GM19463 (cell line): ENCODE measurements at regions not wholly inside any gene's neighbourhood (a gene's known extent, or its start where the extent isn't known, plus 50 kb on each side); places are given as distances from the start of the nearest gene placed in this dataset.
A peak's percentile ranks its signal among the peaks of the same experiment; 100 is the strongest.
"Not testable (repeated sequence)": the region's sequence is repeated elsewhere in the genome, so short reads cannot be mapped to it uniquely, and the experiment has no call there.

Source experiments
- ATAC-seq: cut with Tn5 transposase; IDR thresholded peaks from one replicate; pipeline ENCODE4 v1.9.1; 2021; ENCODE audit warnings: mild to moderate bottlenecking, moderate library complexity; ENCODE audit not compliant: unreplicated experiment

DNA sequence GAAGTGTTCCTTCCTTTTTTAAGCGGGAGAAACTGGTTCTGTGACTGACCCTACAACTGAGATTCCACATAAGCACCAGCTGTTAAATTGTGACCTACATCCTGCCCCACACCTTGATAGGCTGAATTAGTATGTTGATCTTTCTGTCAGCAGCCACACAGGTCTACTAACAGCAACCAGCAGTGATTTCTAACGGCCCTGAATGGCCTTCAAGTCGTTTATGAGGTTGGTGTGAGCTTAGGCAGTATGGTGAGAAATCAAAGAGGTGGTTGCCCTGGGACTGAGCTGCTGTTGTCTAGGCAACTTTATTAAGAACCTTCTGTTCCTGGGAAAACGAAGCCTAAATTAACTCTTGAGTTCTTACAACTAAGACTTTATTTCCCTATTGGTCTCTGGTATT lies 197.2 kb upstream of the FSHR start:
- no peak for ATAC-seq

DNA sequence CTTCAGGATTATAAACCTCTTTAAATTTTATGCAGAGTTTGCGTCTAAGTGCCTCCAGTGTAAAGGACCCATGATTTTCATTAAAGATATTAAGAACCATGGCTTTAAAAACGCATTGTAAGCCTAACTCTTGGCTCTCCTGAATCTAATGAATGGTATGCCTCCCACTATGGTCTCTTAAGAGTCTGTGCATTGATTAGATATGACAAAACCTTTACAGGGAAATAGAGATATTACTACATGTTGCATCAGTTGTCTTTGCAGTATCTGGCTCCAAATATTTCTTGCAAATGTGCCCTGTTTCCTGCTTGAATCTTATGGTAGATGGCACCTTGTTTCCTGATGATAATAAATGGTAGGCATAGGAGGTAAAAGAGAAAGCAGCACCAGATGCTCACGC lies 189.3 kb upstream of the FSHR start:
- ATAC-seq = no peak

DNA sequence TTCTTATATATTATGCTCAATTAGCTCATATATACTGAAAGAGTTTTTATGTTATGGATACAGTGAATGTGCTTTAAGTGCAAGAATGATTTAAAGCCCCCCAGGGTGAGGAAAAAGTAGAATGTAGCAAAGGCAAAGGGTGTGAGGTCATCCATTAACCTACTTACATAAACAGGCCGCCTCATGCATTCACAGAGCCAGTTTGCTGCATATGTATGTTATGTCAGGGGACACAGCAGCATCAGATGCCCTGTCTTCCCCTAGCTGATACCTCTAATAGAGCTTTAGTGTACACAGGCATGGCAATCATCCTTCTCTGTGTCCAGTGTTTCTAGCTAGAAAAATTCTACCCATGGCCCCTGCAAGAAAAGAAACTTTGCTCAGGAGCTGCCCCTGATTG lies 187.8 kb upstream of the FSHR start:
- ATAC-seq = no peak

DNA sequence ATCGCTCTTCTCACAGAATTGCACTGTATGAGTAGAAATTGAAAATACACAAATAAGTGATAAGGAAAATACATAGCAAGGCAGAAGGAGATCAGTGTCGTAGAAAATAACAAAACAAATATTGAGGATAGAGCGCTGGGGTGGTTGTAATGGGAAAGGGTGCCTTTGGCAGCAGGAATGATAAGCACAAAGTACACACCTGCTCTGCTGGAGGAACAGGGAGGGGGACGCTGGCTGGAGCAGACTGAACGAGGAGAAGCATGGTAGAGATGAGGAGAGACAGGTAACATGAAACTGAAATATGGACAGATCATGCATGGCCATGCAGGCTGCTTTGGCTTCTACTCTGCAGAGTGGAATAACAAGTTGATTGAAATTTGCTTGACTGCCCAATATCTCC lies 181.2 kb upstream of the FSHR start:
- ATAC-seq = no peak

DNA sequence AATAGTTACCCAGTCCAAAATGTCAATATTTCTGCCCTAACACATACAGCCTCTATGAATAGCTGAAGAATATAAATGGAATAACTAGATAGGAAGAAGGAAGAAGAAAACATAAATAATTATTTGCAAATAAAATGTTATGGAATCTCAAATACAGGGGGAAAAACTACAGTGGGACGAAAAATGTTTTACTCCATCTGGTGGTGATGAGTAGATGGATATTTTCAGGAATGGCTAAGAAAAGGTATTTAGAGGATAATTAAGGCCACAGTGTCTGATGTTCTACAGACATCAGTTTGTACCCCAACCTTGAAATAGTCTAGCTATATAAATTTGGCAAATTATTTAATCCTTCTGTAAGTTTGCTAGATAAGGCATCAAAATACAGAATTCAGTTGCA lies 178.1 kb upstream of the FSHR start:
- no peak for ATAC-seq

DNA sequence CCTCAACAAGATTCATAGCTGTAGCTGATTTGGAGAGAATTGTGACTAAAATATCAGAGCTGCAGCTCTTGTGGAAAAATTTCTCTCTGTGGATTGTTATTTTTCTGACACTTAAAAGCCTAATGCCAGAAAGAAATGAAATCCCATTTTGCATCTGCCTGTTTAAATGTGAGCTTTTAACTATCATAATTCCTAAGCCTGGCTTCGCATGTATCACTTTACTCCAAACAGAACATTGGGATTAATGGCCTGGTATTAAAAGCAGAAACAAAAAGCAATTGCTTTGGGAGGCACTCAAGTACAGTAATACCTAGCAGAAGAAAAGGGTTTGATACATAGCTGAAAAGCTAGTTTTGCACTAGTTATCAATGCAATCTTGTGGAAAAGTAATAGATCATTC lies 164.2 kb upstream of the FSHR start:
- no peak for ATAC-seq

DNA sequence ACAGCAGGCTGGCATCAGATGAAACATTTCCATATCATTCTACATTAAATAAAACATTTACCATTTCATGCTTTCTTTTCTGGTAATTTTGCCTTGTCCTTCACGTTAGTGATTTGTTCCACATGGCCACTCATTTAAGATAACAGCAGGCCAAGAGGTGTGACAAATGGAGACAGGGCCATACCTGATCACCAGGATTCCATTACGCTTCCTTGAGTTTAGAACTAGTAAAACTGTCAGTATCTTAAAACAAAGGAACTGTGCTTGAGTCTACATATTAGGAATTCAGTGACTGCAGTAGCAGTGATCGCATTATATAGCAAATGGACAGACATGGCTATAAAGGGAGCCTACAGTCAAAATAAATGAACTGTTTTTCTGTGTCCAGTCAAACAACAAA lies 155.1 kb upstream of the FSHR start:
- no peak for ATAC-seq

DNA sequence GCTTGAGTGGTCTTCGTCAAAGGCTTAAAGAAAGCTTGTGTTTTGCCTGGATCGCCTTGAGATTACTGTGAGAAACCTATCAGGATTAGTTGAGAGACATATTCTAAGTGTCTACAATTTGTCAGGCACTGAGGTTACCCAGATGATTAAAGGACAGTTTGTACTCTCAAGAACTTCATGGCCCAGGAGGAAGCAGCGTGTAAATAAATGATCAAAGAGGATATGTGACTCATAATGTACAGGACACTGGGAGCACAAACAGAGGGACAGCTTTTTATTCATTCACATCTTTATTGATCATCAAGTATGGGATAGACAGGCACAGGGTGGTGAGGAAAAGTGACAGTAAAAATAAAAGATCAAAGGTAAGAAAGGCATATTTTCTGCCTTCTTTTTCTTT lies 152.6 kb upstream of the FSHR start:
- no peak for ATAC-seq

DNA sequence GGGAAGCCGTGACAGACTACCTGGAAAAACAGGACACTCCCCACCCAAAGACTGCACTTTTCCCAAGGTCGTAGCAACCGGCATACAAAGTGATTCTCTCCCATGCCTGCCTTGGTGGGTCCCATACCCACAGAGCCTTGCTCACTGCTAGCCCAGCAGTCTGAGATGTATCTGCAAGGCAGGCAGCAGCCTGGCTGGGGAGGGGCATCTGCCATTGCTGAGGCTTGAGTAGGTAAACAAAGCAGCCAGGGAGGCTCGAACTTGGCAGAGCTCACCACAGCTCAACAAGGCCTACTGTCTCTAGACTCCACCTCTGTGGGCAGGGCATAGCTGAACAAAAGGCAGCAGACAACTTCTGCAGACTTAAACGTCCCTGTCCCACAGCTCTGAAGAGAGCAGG lies 144.4 kb upstream of the FSHR start:
- ATAC-seq = not testable (repeated sequence)

DNA sequence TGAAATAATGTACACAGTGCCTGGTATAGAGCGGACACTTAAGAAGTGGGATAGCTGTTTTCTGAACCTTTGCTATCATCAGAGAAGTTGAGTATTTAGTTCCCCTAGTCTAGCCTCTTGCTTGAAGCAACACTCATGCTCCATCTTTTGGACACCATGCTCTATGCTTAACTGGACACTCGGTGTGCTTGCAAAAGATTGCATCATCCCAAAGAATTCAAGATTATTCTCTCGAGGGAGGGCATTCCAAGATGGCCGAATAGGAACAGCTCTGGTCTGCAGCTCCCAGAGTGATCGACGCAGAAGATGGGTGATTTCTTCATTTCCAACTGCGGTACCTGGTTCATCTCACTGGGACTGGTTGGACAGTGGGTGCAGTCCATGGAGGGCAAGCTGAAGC lies 143.9 kb upstream of the FSHR start:
- no peak for ATAC-seq

DNA sequence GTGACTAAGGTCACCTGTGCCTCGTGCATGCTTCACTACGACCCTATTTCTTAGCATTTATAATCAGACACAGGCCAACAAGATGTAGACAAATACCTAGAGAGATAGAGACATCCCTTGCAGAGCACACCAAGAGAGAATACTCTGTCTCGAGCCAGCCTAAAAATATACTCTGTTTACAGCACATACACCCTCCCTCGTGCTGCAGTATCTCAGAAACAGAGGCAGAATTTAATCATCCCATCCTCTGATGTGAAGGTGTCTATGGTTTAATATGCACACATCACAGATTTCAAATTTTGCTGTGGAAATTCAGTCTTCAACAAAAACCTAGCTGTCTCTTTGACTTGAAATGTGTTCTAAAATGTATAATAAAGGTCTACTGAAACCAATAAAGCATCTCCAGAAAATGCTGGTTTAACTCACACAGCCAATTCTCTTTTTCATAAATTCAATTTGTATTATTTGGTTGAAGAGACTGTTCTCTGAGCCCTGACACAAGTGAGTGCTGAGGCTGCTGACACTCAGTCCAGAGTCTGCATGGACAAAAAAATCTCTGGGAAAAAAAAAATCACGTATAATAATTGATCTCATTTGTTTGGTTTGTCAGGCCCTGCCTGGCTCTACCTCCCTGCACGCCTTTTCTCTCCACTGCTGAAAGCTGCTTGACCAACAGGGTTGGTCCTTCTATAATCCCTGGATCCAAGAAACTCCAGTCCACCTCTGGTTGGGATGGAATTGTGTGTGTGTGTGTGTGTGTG lies 142.0 kb upstream of the FSHR start:
- no peak for ATAC-seq

DNA sequence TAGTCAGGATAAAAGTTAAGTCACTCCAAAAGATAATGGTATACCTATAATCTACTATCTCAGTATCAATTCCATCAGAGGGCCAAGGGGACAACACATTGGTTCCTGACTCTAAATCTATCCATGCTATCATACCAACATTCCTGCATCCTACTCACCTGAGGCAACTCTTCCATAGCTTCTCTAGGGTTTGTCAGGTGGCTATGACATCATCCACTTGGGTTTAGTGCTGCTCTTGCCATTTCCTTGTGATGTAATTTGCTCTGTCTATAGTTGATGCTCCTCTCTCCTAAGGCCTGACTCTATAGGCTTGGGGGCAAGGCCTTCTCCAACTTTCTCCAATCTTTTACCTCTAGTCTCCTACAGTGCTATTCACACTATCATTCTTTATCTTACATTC lies 139.9 kb upstream of the FSHR start:
- no peak for ATAC-seq

DNA sequence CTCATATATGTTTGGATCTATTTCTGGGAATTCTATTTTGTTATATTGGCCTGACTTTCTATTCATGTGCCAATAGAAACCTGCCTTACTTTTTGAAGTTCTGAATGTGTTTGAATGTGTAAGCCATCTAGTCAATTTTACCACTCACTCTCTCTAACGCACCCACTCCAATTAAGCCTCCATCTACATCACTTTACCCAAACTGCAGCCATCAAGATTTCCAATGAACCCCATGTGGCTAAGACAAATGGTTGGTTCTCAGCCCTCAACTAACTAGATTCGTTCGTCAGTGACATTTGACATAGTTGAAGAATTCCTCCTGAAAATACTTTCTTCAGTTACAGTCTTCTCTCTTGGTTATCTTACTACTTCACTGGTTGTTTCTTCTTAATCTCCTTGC lies 137.3 kb upstream of the FSHR start:
- ATAC-seq = no peak

DNA sequence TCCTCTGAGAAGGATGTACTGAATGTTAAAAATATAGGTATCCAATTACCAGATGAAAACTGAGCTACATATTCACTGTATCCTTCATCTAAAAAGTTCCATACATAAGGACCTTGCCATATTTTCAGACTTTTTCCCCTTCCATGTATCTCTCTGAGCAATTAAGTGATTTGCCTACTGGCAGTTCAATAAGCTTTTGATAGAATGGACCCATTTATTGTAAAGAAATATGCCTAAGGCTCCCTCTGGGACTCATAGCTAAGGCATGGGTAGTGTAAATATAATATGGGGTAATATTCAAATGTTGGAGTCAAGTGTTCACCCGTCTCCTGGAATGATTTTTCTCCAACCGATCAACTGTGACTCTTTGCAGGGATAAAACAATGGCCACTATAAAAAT lies 135.4 kb upstream of the FSHR start:
- no peak for ATAC-seq

DNA sequence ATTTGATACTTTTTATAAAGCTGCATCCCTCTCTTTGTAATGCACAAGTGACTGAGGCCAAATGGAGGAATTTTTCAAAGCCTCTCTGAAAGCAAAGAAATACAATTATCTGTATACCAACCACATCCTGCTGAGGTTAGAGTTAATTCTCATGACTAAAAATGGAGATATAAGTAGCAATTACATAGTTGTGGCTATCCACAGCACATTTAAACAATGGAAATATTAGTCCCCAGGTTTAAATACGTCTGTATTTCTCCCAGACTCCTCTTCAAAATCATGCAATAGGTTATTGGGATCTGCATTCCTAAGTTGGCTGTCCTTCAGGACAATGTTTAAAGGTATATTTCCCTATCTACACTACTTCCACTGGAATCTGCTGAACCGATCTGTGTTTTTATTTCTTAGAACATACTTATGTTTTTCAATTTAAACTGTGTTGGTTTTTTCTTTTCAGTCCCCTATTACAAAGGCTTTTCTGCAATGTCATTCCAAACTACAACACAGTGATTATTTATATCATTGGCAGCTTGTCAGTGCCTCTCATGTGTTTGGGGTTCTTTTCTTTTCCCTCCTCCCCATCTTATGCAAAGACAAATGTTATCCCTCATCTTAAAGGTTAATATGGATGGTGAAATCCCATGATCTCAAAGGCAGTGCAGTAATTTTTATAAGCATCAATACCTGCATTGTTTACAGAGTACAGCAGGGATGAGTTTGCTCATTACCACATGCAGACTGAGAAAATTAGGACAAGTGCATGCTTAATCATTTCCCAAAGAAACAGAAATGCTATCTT lies 134.8 kb upstream of the FSHR start:
- peak; percentile 56 for ATAC-seq

DNA sequence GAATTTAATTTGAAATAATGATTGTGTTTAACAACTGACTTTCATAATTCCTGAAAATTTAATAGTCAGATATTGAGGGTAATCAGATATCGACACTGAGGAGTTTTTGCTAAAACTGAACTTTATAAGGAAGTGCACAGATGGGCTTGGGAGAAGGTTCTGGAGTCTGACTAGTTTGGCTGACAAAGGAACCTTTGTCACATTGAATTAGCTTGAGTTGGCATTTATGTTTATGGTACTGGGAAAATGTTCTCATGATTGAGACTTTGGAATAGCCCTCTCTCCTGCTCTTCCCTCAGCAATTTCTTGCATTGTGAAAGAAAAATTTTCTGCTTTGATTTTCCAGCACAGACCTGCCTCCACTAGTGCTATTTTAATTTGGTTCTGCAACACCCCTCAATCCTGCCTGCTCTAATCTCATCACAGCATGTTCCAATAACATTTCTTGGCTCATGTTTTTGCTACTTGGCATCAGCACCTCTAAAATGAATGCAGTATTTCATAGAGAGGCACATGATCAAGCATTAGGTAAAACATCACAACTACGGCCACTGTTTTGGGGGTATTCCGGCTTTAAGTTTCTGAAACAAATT lies 133.9 kb upstream of the FSHR start:
- peak; percentile 45 for ATAC-seq

DNA sequence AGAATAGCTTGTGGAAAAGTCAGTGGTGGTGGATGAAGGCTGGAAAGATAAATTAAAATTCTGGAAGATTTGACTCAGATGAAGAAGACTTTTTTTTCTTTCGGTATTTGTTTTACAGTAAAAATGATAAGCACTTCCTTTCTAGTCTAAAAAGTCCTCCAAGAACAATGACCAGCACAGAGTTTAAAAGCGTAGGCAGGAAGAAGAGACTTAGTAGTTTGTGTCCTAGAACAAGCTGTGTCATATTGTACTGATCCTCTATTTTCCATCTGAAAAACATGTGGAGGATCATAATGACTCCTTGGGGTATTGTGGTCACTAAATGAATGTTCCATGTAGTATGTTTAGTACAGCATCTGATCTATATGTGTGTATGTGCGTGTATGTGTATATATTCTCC lies 132.4 kb upstream of the FSHR start:
- ATAC-seq = no peak

DNA sequence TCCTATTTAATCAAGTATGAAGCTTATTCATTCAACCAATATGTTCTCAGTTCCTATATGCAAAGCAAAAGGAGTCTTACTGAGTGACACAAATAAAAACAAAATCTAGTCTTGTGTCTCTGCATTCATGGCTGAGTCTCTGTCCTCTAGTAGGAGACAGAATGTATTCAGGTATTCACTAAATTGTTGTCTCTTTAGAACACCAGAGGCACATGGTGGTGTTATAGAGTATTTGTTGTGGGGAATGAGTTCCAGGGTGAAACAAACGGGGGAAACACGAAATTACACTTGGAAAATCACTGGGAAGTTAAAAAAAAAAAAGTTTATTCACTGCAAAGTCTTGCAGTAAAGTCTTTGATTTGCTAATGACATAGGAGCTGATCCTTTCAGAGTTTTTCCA lies 131.7 kb upstream of the FSHR start:
- ATAC-seq = no peak

DNA sequence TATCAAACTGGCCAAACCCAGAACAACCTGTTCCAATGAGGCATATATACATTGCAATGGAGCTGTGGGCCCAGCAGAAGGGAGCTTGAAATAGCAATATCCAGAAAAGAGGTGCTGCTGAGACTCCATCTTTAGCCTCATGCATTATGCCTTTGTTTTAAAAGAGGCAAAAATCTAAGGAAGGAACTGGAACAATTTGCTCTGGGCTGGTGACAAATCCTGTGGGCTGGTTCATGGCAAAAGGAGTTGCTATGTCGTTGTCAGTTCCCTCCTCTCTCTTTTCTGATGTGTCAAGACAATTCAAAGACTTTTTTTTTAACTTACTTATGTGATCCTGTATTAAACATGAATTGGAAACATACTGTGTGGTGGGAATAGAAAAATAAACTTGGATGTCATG lies 124.2 kb upstream of the FSHR start:
- ATAC-seq = no peak

DNA sequence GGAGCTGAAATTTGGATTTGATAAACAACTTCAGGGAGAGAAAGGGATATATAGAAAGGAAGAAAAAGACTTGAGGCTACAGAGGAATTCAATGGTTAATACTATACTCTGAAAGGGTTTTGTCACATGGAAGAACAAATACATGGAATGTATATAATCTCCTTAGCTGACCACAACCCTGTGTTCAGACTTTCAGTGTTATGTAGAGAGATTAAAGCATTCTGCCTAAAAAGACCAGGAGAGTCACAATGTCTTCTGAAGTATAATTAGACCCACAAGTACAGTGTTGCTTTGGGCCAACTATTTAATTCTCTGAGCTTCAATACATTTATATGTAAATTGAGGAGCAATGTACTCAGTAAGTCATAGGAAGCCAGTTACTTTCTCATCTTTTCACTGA lies 123.8 kb upstream of the FSHR start:
- ATAC-seq = no peak

DNA sequence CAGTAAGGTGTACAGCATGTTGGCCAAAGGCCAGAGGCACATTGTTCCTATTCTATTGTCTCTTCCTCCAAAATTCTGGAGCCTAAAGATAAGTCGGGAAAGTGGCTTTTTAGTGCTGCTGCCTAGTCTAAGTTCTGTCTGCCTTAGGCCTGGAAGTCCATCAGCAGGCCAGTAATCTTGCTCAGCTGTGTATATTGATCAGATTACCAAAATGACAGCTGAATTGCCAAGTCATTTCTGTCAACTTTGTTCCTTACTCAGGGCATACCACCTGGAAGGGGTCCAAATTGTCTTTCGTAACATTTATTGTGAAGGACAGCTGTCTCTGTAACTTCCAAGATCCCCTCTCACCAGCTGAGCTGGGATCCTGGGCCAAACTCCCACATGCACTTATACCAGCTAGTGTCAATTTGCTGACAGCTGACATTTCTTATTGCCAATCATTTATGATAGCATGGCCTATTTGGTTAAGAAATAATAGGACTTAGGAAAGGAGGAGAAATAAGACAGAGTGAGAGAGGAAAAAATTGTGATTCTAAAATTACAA lies 116.8 kb upstream of the FSHR start:
- ATAC-seq = no peak

DNA sequence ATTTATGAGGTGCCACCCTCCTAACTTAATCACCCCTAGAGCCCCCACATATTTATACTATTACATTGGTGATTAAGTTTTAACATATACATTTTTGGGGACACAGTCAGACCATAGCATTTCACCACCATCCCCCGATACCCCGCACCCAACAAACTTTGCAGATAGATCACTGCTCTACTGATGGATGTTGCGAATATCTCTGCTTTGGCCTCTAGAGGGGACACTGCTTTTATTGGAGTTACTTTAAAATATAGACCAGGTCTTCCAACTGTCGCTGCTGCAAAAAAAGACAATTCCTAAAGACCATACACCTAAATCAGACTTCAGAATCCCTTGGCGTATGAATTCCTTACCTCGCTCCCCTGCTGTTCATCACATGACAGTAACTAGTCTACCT lies 115.8 kb upstream of the FSHR start:
- ATAC-seq = no peak
